Left lung (tissue), 4 donors: ENCODE measurements at regions not wholly inside any gene's neighbourhood (a gene's known extent, or its start where the extent isn't known, plus 50 kb on each side); places are given as distances from the start of the nearest gene placed in this dataset.

Experiments used
- ATAC-seq: fragments of 200-7000 bp; cut with Tn5 transposase; one replicate; pipeline ENCODE4 v1.9.1; 2020; ENCODE audit warnings: moderate library complexity
- DNase-seq, 4 donors: peaks; one replicate each; pipeline ENCODE4 v3.0.0-alpha.2; 2013 to 2020
- H3K27ac ChIP-seq, 2 donors: fragments of 200-600 bp; sonication (generic) in 1 of 2; one replicate each; pipeline versions ENCODE4 v1.5.0 to v1.8.0; 2020 to 2021
- H3K27me3 ChIP-seq, 2 donors: fragments of 200-600 bp; sonication (generic) in 1 of 2; one replicate each; pipeline versions ENCODE4 v1.5.0 to v1.8.0; 2020 to 2021
- H3K36me3 ChIP-seq, 2 donors: fragments of 200-600 bp; sonication (generic) in 1 of 2; one replicate each; pipeline versions ENCODE4 v1.5.0 to v1.8.0; 2020 to 2021
- H3K4me1 ChIP-seq, 2 donors: fragments of 200-600 bp; one replicate each; pipeline ENCODE4 v1.8.0; 2021
- H3K4me3 ChIP-seq, 2 donors: fragments of 200-600 bp; sonication (generic) in 1 of 2; one replicate each; pipeline versions ENCODE4 v1.5.0 to v1.8.0; 2020 to 2021; ENCODE audit warnings: mild to moderate bottlenecking in 1 of 2
- H3K9me3 ChIP-seq, 2 donors: fragments of 200-600 bp; sonication (generic) in 1 of 2; one replicate each; pipeline versions ENCODE4 v1.5.0 to v1.8.0; 2020 to 2021
- CTCF ChIP-seq, 2 donors: fragments of 200-600 bp; sonication (generic) in 1 of 2; IDR thresholded peaks; one replicate each; pipeline versions ENCODE4 v1.5.0 to v1.8.0; 2021; ENCODE audit warnings: antibody characterized with exemption in 2 of 2
- intact Hi-C, 2 donors: fragments of 100-400 bp; cut with DNase I; formaldehyde crosslinking; loops; one replicate each; pipeline versions ENCODE4 v1.11.2 to v1.14.2; 2022
- donor health status: DM: no; HTN: yes; CAD: no.
- donor health status: DM: no; HTN: no; CAD: no.

DNA sequence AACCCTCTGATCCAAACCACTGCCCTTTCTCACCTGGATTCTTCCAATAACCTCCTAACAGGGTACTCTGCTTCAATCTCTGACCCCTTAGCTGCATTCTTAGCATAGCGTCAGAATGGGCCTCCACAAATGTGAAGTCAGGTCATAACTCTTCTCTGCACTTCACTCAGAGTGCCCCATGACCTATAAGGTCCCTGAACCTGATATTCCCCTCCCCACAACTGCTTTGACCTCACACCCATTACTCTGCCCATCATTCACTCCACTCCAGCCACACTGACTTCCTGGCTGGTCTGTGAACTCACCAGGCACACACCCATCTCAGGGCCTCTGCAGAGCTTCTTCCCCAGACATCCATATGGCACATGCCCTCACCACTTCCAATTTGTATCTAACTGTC is 141.9 kb downstream of the ZNF281 start:
- no peak for TF ChIP-seq CTCF (IDR thresholded peaks at IDR 0.05)
- no peaks in the 10 kb centered on the region for H3K27me3 ChIP-seq
- DNase-seq = no peak
- ATAC-seq = no peak
- no peaks in the 10 kb centered on the region for H3K36me3 ChIP-seq
- no peaks in the 10 kb centered on the region for H3K9me3 ChIP-seq
- intact Hi-C loops = no loop called here
- no peak overlapping the region for H3K4me3 ChIP-seq
- H3K27ac ChIP-seq = no peak overlapping the region
- no peaks in the 10 kb centered on the region for H3K4me1 ChIP-seq

- Histone ChIP-seq H3K36me3 (no peaks in the 10 kb centered on the region), H3K4me1 (no peaks in the 10 kb centered on the region), H3K27ac (no peak overlapping the region), H3K4me3 (no peak overlapping the region), H3K27me3 (no peaks in the 10 kb centered on the region), H3K9me3 (no peaks in the 10 kb centered on the region)
- ATAC-seq = no peak
- no peak for DNase-seq
- intact Hi-C loops = no loop called here
- TF ChIP-seq CTCF (IDR thresholded peaks at IDR 0.05) = no peak
Observed at GRCh38 chr1:200267458-200267857, 142.4 kb downstream of the ZNF281 start.

DNA sequence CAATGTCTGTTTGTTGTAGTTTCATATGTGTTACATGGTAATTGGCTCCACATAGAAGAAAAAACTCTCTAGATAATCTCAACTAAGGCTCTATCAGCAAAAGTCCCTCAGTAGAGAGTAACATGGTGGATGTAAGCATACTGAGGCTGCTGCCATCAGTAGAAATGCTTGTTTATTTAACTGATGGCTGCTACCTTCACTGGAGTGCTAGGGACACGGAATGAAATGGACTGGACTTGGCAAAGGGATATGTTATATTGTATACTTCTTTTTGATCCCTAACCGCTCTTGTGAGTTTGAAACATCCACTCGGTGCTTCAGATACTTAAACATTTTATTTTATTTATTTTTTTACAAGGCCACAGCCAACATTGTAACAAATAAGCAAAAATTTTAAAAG is 143.0 kb downstream of the ZNF281 start:
- Histone ChIP-seq H3K36me3 (no peaks in the 10 kb centered on the region), H3K9me3 (no peaks in the 10 kb centered on the region), H3K4me3 (no peak overlapping the region), H3K4me1 (no peaks in the 10 kb centered on the region), H3K27ac (no peak overlapping the region), H3K27me3 (no peaks in the 10 kb centered on the region)
- ATAC-seq (no peak), DNase-seq (no peak)
- TF ChIP-seq CTCF (IDR thresholded peaks at IDR 0.05) = no peak
- intact Hi-C loops = no loop called here

DNA sequence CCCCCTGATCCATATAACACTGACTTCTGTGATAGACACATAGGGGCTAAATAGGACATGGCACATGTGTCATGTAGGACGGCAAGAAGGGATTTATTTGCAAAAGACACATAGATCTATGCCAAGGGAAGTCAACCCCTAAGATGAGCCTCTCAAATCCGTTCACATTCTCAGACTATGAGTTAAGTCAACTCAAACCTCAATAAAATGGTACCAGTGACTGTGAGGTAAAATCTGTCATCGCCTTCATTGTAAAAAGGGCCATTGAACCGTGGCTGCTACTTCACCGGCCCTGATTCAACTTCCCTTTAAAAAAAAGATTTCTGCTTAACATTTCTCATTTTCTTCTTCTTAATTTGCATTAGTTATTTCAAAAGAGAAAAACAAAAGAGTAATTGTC is 144.0 kb downstream of the ZNF281 start:
- no peak for ATAC-seq
- no peak for TF ChIP-seq CTCF (IDR thresholded peaks at IDR 0.05)
- intact Hi-C loops = no loop called here

GRCh38 chr1:200265104-200265503 is 144.7 kb downstream of the ZNF281 start:
- no peaks in the 10 kb centered on the region for H3K4me1 ChIP-seq
- TF ChIP-seq CTCF (IDR thresholded peaks at IDR 0.05) = no peak
- no peak overlapping the region for H3K27ac ChIP-seq
- no peak overlapping the region for H3K4me3 ChIP-seq
- intact Hi-C loops = no loop called here
- no peak for DNase-seq
- H3K9me3 ChIP-seq = no peaks in the 10 kb centered on the region
- no peaks in the 10 kb centered on the region for H3K36me3 ChIP-seq
- no peak for ATAC-seq
- H3K27me3 ChIP-seq = no peaks in the 10 kb centered on the region

More for the DNA sequence above, 144.0 kb downstream of the ZNF281 start:
- Histone ChIP-seq H3K4me1 (no peaks in the 10 kb centered on the region), H3K4me3 (no peak overlapping the region), H3K27ac (no peak overlapping the region), H3K9me3 (no peaks in the 10 kb centered on the region), H3K27me3 (no peaks in the 10 kb centered on the region), H3K36me3 (no peaks in the 10 kb centered on the region)
- DNase-seq = no peak
